NCI-H1930 (cell line): ENCODE measurements at regions not wholly inside any gene's neighbourhood (a gene's known extent, or its start where the extent isn't known, plus 50 kb on each side); places are given as distances from the start of the nearest gene placed in this dataset.

Experiments
- DNase-seq, 2 experiments: peaks; one replicate each; lab custom pipeline; 2025; lab: John Stamatoyannopoulos, UW

DNA sequence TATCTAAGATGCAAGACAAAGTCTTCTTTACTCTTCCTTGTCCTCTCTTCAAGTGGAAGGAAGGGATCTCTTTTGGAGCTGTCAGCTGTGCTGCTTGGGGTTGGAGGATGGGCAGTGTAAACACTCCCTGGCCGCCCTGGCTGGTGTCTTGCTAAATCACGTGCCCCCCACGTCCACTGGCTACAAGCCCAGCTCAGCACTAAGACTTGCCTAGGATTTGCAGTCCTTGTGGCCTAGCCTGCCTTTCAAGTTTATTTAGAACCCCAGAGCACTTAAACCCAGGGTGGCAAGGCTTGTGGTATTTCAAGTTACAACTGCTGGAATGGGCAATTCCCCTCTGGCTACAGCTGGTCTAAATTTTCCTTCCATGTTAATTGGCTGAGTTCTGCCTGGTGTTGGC lies 272.4 kb upstream of the MYO3A start:
- DNase-seq, result no peak

DNA sequence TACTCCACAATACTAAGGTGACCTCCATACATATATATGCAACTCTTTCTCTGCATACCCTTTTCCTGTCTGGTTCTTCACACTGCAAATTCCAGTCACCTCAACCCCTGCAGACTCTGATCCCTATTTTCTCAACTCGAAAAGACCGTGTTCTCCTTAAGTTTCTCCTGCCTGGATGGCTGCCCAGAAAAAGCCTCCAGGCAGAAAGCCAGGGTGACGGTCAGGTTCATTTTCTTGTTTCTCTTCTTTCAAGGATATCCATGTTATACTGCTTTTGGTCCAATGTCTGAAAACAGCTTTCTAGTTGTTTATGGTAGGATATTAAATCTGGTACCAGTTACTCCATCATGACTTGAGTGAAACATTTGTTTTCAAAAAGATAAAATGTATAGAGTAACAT lies 267.8 kb upstream of the MYO3A start:
- DNase-seq, result no peak

DNA sequence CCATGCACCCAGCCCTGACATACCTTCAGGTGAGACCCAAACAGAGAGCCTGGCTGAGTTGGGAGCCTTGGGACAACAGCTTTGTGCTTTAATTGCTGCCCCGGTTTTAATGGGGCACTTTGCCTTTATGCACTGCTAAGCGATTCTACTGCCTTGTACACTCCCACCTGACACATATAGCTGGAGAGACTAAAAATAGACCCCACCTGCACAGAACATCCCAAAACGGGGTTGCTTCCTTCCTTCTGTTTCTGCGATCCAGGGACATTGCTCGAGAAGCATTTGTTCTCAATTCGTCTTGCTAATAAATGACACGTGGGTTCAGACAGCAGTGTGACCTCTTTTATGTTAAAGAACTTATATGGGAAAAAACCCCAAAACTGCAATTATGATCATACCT lies 258.8 kb upstream of the MYO3A start:
- DNase-seq, result no peak

DNA sequence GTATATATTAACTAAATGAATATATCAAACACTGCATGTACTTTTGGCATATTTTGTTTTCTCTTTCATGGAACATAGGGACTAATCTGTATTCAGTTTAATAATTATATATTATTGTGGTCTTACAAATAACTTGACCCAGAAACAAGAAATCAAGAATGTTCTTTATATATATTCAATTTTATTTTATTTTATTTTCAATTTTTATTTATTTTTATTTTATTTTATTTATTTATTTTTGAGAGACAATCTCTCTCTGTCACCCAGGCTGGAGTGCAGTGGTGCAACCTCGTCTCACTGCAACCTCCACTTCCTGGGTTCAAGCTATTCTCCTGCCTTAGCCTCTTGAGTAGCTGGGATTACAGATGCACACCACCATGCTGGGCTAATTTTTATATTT lies 258.4 kb upstream of the MYO3A start:
- no peak for DNase-seq

DNA sequence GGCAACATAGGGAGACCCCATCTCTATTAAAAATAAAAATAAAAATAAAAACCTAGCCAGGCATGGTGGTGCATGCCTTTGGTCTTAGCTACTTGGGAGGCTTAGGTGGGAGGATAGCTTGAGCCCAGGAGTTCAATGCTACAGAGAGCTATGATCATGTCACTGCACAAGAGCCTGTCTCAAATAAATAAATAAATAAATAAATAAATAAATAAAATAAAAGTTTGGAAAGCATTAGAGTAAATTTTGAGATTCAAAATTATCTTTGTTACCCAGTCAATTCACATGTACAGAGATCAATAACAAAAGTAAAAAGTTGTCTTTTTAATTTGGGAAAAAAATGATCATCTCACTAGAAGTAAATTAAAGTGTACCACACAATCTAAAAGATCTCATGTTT lies 255.8 kb upstream of the MYO3A start:
- DNase-seq, result no peak

DNA sequence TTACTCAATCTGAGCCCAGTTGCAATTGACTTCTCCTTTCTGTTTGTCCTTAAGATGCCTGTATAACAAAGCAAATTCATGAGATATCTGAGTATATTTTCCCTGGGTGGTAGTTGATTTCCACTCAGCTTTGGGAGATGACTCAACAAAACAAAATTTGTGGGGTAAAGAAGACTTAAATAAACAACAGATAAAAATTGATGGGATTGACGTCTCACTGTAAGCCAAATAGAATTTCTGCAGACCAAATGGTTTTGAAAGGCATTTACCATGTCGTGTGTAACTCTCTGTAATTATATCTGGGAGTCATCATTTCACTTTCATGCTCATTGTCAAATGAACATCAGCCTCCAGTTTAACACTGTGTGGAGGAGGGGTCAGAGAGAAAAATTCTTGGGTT lies 255.4 kb upstream of the MYO3A start:
- DNase-seq, result no peak

DNA sequence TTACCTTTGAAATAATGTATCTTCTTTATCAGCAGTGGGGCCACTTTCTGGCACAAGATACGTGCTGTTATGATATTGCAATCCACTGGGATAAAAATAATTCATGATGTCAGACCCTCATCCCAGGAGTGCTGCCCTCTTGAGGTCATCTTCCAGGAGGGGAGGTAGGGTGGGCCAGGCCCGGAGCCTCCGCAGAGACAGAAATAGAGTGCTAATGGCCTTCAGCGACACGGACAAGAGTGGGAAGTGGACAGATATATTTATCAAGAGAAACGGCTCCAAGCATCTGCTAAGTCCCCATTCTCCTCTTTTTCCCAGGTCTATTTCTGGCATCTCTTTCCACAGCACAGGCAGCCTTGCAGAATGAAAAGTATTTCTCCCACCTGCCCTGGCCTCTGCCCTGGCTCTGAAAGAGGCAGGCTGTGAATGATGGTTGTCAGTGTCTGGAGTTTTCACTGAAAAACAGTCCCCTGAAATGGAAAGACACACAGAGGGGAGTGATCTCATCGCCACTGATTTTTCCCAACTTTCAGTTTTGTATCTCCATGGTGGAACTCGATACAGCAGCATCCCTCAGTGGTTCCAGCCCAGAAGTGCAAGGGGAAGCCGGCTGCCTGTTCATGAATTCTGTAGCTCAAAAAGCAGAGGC lies 251.7 kb upstream of the MYO3A start:
- DNase-seq, result no peak

DNA sequence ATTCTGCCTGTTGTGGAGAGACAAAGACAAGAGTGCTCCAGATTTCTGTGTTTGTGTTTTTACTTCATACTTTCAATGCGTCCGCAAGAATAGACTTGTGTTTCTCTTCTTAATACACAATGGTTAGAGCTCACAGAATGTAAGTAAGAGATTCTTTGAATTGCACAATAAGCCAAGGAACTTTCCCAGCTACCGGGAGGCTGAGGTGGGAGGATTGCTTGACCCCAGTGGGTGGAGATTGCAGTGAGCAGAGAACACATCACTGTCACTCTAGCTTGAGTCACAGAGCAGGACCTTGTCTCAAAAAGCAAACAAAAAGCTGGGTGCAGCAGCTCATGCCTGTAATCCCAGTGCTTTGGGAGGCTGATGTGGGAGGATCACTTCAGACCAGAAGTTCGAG lies 250.7 kb upstream of the MYO3A start:
- DNase-seq, result no peak

DNA sequence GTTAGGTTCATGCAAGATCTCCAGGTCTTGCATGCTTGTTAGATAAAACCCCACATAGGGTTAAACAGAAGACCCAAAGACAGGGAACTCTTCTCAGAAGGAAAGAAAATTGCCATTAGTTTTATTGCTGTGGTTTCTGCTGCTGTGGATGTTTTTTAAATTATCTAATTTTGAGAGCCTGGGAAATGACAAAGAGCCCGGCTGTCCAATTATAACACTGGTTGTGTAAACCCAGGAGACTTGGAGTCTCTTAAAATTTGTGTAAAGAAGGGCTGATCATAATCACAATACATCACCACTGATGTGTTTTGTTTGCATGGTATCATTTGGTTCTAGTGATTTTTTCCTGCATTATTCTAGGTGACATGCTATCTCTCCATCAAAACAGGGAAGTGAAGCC lies 246.5 kb upstream of the MYO3A start:
- no peak for DNase-seq

DNA sequence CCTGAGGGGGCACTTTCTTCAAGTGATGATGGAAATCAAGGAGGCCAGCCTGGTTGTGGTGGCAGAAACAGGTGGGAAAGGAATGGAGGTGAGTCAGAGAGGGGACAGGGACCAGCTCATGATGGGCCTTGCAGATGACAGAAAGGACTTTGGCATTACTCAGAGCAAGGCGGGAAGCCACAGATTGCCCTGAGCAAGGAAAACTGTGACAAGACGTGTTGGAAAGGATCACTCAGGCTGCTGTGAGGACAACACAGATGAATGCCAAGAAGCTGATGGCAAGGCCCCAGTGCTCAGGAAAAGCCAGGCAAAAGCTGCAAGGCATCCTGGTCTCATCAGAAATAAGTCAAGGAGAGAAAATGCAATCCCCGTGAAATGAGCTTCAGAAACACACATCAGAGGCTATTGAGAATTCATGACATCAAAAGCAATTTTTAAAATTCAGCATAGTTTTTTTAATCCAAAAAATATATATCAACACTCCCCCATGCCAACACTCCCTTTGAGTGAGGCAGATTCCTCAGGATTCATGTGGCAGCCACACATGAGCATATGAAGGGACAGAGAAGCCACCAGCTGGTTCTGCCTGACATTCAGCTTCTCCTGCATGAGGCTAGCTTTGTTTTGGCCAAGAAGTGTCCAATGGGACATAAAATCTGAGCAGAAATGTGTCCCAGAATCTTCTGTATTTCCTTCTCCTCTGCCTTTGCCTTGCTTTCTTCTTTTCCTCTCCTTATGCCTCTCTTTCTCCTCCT lies 244.5 kb upstream of the MYO3A start:
- no peak for DNase-seq

DNA sequence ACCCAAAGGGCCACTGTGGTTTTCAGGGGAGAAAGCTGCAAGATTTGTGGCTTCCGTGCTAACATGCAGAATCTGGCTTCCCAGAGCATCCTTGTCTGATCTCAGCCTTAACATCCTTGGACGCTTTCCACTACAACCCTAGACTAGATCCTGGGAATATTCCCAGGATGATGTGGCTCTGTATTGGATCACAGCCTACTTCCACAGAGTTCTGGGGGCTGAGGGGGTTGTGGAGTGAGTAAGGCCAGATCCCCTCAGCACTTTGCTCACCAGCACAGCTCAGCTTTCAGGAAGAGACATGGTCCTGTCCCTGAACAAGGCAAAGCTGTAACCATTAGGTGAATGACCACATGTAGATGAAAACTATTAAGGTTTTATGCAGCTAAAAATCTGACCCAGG lies 241.3 kb upstream of the MYO3A start:
- DNase-seq, result no peak

DNA sequence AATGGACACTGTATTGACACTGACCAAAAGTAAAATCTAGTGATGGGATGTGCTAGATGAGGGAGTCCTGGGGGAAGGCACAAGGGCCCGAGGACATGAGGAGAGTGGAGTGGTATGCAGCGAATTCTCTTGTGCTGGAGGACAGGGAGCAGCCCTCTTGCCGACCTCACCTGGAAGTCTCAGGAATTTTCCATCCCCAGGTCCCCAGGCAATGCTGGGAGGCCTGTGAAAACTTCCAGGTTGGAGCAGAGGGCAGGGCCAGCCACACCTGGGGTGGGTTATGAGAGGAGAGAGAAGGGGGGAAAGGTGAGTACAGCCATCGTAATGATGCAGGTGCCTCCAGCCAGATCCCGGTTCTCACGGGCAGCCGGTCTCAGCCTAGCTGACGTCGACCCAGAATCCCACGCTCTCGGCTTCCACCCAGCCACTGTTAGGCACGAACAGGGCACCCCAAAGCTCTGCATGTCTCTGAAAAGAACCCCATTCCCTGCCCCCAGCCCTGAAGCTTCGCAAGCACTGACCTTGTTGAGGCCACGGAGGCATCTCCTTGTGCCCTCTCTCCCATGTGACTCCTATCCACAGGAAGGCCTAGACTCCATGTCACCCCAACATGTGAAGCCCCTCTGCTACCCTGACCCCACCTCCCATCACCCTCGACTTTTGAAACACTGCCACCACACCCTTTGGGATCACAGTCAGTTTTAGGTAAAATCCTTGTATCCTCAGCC lies 239.7 kb upstream of the MYO3A start:
- no peak for DNase-seq

DNA sequence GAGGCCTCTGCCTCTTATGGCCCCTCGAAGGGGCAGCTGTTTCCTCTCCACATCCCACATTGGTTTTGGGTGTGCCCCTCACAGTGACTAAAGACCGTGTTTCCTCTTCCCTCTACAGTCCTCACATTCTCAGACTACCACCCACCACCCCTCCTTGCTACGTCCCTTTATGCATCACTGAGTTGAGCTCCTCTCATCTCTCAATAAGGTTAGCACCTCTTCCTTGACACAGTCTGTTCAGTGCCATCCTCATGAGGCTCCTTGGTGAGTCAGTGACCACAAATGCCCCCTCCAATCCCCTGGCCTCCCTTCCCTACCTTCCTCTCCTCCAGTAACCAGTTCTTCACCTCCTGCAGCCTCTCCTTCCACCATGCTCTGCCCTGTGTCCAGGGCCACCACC lies 239.1 kb upstream of the MYO3A start:
- DNase-seq, result no peak

DNA sequence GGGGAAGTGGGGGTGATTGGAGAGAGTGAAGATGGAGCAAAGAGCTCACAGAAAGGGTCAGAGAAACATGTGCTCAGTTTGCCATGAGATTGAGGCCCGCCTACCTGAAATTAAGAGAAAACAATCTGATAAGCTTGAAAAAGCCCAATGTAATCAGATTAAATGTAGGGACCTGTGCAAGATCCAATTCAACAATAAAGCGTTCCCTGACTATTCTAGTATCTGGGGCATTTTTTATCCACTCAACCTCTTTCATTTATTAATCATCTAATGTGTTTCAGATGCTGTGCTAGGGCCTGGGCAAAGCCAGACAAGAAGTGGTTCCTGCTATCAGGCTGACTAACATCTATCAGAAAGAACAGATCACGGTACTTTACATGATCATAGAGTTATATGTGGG lies 238.4 kb upstream of the MYO3A start:
- DNase-seq, result no peak

DNA sequence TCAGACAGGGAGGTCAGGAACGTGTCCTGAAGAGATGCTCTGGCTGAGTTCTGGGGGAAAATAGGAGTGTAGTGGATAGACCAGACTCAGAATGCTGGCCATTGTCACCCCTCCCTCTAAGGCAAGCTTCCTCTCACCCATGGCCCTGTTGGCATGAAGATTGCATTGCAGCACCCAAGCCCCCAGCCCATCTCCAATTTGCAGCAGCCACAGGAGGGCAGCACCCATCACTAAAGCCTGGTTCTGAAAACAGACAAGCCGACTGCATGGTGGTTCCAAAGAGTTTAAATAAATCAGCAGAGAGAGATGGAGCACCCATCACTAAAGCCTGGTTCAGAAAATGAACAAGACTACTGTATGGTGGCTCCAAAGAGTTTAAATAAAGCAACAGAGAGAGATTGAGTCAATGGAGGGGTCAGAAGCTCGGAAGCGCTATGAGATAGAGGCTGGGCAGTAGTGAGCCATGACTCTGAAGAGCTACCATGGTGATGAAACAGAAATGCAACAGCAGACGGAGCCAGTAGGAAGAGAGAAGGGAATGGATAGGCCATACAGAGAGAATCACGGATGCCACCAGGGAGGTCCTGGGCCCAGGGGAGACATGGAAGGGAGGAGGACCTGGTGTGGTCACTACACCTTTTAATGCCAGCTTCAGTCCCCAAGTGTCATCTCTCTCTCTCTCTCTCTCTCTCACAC lies 237.9 kb upstream of the MYO3A start:
- DNase-seq, result no peak

DNA sequence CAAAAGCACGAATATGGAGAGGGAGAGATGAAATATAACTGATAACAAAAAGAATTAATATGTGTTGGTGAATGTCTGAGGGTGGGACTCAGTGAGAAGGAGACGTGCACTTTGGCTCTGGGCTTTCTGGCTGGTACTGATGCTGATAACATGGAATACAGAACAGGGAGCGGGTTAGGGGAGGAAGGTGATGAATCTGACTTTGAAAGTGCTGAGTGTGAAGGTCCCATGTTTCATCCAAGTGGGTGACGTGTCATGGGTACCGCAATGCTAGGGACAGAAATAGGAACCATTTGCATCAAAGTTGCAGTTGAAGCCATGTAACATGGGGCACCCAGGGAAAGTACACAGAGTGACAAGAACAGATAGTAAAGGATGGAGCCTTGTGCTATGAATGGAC lies 236.6 kb upstream of the MYO3A start:
- no peak for DNase-seq

DNA sequence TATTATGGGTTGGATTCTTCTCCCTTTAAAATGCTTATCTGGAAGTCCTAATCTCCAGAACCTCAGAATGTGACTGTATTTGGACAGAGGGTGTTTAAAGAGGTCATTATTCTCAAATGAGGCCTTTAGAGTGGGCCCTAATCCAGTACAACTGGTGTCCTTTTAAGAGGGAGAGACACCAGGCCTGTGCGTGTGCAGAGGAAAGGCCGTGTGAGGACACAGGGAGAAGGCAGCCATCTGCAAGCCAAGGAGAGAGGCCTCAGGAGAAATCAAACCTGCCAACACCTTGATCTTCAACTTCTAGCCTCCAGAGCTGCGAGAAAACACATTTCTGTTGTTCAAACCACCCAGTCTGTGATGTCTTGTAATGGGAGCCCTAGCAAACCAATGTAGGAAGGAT lies 235.4 kb upstream of the MYO3A start:
- DNase-seq, result no peak

DNA sequence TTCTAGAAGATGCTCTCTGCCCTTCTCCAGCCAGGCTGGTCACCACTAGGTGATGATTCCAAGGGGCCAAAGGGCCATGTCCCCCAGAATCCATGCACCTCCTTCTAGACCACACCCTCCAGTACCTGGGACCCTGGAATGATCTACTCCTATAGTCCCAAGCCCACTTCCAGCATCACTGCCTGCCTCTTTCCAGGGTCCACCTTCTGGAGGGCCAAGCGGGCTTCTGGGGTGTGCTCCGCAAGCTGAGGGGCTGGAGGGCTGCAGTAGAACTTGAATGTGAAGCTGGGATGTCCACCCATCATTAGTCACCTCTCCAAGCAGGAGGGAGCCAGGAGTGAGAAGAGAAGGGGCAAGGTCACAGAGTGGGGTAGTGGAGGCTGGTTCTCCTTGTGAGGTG lies 234.4 kb upstream of the MYO3A start:
- no peak for DNase-seq

DNA sequence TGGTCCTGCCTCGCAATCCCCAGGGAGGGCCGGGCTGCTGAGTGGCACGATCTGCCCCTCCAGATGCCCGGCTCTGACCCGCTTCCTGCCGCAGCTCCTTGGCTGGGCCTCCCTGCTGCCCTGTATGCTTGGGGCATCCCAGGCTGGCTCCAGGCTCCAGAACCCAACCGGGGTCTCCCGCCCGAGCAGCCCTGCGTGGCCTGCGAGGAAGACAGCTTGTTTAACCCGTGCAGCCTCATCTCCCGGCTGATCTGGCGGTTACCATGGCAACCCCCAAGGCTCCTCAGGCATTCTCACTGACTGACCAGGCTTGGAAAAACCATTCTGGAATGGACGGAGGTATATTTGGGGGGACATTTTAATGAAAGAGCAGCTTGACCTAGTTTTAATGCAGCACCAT lies 232.4 kb upstream of the MYO3A start:
- DNase-seq, result no peak

DNA sequence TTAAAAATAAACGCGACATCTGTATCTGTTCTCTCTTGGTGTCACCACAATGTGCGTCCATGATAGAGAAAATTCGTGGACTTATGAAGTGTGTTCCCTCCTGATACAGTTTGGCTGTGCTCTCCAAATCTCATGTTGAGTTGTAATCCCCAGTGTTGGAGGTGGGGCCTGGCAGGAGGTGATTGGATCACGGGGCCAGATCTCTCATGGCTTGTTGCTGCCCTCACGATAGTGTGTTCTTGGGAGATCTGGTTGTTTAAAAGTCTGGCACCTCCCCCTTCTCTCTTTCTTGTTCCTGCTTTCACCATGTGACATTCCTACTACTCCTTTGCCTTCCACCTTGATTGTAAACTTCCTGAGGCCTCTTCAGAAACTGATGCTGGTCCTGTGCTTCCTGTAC lies 229.4 kb upstream of the MYO3A start:
- no peak for DNase-seq

DNA sequence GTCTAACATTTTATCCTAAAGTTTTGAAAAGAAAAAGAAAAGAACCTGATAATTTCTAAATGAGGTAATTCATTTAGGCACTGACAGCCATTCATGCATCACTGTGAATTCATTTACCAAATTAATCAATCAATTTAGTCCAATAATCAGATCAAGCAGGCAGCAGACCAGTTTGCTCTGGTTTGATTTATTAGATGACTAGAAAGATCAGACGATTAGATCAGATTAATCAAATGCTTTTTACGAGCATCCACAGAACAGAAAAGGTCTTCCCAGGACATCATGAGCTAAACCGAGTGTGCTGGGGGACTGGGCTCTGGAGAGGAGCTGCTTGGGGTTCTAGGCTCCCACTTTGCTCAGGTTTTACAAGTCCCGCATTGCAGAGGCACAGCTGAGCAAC lies 226.5 kb upstream of the MYO3A start:
- DNase-seq, result no peak

DNA sequence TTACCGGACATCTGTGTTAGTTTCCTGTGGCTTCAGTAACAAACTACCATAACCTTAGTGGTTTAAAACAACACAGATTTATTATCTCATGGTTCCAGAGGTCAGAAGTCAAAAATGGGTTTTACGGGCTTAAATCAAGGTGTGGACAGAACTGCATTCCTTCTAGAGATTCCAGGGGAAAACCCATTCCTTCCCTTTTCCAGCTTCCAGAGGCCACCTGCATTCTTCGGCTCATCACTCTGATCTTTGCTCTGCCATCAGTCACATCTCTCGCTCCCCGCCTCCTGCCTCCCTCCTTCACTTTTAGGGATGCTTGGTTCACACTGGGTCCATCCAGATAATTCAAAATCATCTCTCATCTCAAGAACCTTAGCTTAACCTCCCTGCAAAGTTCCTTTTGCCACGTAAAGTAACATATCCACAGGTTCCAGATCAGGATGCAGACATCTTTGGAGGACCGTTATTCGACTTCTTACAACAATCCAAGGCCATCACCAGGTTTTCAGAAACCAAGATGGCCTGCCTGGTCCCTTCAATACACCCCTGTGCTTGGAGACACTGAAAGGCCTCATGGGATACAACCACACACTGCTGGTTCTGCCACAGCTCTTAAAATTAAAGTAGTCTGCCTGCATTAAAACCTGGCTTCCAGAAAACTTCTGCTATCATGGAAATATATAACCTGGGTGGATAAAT lies 225.9 kb upstream of the MYO3A start:
- DNase-seq, result no peak
